ENCODE measurements at regions not wholly inside any gene's neighbourhood (a gene's known extent, or its start where the extent isn't known, plus 50 kb on each side); places are given as distances from the start of the nearest gene placed in this dataset.

DNA sequence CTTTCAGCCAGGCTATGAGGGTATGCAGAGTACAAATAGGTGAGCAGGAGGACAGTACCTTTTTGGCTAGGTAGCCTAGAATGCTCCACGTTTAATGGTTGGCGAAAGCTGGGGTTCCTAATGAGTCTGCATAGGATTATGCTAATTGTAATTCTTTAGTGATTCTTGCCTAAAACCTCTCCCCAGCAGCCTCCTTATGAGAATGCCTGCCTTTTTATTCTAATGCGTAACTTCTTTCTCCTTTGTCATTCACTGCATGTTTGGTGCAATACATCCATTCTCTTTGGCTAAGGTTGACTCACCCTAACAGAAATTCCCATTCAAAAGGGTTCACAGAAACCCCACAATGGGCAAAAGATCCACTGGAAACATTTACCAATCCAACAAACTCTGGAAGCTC lies 752.2 kb downstream of the FSCB start:
- 85 to 91% (median 89%) methylated on average over 3 of the region's 3 CpGs for WGBS, 5 donors
- intact Hi-C loops (cut with DNase I; ENCODE audit: low total_unique reads) = no loop called here
- TF ChIP-seq, protein P1, sequence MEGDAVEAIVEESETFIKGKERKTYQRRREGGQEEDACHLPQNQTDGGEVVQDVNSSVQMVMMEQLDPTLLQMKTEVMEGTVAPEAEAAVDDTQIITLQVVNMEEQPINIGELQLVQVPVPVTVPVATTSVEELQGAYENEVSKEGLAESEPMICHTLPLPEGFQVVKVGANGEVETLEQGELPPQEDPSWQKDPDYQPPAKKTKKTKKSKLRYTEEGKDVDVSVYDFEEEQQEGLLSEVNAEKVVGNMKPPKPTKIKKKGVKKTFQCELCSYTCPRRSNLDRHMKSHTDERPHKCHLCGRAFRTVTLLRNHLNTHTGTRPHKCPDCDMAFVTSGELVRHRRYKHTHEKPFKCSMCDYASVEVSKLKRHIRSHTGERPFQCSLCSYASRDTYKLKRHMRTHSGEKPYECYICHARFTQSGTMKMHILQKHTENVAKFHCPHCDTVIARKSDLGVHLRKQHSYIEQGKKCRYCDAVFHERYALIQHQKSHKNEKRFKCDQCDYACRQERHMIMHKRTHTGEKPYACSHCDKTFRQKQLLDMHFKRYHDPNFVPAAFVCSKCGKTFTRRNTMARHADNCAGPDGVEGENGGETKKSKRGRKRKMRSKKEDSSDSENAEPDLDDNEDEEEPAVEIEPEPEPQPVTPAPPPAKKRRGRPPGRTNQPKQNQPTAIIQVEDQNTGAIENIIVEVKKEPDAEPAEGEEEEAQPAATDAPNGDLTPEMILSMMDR (IDR thresholded peaks at IDR 0.05 in 8 of 11, conservative IDR thresholded peaks at IDR 0.05 in 3 of 11) = no peak
- TF ChIP-seq POLR2AphosphoS5 (IDR thresholded peaks at IDR 0.05) (no peak), POLR2A (IDR thresholded peaks at IDR 0.05) (no peak)

DNA sequence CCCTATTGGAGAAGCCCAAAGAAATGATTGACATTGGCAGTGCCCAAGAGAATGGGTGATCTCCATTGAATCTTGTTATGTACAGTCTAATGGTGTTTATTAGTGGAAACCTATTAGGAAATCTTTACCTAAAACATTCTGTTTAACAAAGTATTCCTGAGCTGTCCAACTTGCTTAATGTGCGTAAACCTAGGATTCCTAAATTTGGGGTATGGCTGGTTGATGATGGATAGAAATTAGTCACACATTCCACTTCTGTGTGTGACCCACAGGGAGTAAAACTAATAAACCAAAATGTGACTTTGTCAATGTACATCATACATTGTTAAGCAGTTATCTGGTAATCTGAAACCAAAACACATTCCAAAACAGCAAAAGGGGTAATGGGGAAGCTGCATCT lies 761.3 kb downstream of the FSCB start:
- intact Hi-C loops (cut with DNase I; ENCODE audit: low total_unique reads) = no loop called here
- no peaks in the 10 kb centered on the region for H3K36me3 ChIP-seq
- TF ChIP-seq, protein P1 (IDR thresholded peaks at IDR 0.05 in 8 of 11, conservative IDR thresholded peaks at IDR 0.05 in 3 of 11) = no peak
- TF ChIP-seq POLR2AphosphoS5 (IDR thresholded peaks at IDR 0.05) = no peak

More for the DNA sequence above, 752.2 kb downstream of the FSCB start:
- H3K9me3 ChIP-seq = peaks cover 0 to 6% (median 1%) of the 10 kb centered on the region in 8 donors
- no peaks in the 10 kb centered on the region for H3K4me1 ChIP-seq
- H3K27ac ChIP-seq = no peak overlapping the region
- no peaks in the 10 kb centered on the region for H3K27me3 ChIP-seq (replicated peaks in 1 of 7)
- H3K36me3 ChIP-seq = no peaks in the 10 kb centered on the region
- DNase-seq = no peak
- no peak overlapping the region for H3K4me3 ChIP-seq

DNA sequence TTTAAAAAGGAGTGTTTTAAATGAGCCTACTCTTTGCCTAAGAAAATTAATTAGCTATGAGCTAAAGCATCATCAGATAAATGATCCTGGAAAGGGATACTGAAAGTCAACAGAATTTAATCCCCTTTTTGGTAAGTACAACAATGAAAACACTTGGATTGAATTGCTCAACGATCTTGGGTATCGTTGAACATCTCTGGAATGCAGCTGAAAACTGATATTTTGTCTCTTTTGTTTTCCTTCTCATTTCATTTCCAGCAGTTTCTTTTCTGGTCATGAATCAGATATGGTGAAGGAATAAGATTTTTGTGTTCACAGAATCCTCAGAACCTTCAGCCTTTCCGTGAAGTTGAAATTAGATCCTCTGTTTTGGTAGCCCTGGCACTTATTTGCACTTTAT lies 771.2 kb downstream of the FSCB start:
- Histone ChIP-seq H3K4me1 (no peaks in the 10 kb centered on the region), H3K9me3 (peaks cover 0 to 2% (median 0%) of the 10 kb centered on the region in 8 donors), H3K27ac (no peak overlapping the region), H3K36me3 (no peaks in the 10 kb centered on the region), H3K27me3 (replicated peaks in 1 of 7) (no peaks in the 10 kb centered on the region), H3K4me3 (no peak overlapping the region)
- TF ChIP-seq POLR2AphosphoS5 (IDR thresholded peaks at IDR 0.05) = no peak
- TF ChIP-seq POLR2A (IDR thresholded peaks at IDR 0.05) = no peak
- TF ChIP-seq, protein P1 (IDR thresholded peaks at IDR 0.05 in 8 of 11, conservative IDR thresholded peaks at IDR 0.05 in 3 of 11) = no peak
- intact Hi-C loops (cut with DNase I; ENCODE audit: low total_unique reads) = no loop called here
- DNase-seq = no peak
- WGBS, 5 donors = 69 to 92% (median 87%) methylated on average over 3 of the region's 3 CpGs

More for the DNA sequence above, 761.3 kb downstream of the FSCB start:
- DNase-seq = no peak
- no peak overlapping the region for H3K27ac ChIP-seq
- no peaks in the 10 kb centered on the region for H3K27me3 ChIP-seq (replicated peaks in 1 of 7)
- 91 to 96% (median 95%) methylated on average over 1 of the region's 1 CpG for WGBS, 5 donors
- H3K4me3 ChIP-seq = no peak overlapping the region
- peaks cover 0 to 1% (median 0%) of the 10 kb centered on the region in 8 donors for H3K9me3 ChIP-seq
- no peaks in the 10 kb centered on the region for H3K4me1 ChIP-seq

DNA sequence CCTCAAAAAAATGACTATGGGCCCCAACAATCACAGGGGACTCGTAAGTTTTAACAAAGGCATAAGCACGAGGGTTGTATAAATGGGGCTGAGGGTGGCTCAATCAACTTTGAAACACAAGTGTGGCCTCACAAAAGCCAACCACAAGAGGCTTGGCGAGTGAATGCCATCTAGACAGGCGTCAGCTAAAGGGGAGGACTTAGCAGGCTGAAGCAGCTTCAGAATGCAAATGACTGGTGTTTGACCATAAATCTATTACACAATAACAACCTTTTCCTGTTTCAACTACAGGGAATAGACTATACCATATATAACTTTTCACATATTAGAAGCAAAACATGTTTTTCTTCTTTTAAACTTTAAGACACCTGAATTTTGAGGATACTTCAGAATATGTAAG lies 777.9 kb downstream of the FSCB start:
- Histone ChIP-seq H3K4me1 (no peaks in the 10 kb centered on the region), H3K4me3 (no peak overlapping the region), H3K27ac (no peak overlapping the region), H3K9me3 (no peaks in the 10 kb centered on the region), H3K27me3 (replicated peaks in 1 of 7) (no peaks in the 10 kb centered on the region), H3K36me3 (no peaks in the 10 kb centered on the region)
- 25 to 50% (median 31%) methylated on average over 4 of the region's 4 CpGs for WGBS, 5 donors
- TF ChIP-seq POLR2AphosphoS5 (IDR thresholded peaks at IDR 0.05) (no peak), POLR2A (IDR thresholded peaks at IDR 0.05) (no peak)
- TF ChIP-seq, protein P1 (IDR thresholded peaks at IDR 0.05 in 8 of 11, conservative IDR thresholded peaks at IDR 0.05 in 3 of 11) = no peak
- intact Hi-C loops (cut with DNase I; ENCODE audit: low total_unique reads) = no loop called here
- DNase-seq = no peak

Measured in spleen (tissue), 11 donors.